Mesodermal cell (in vitro differentiated cells): ENCODE measurements at regions not wholly inside any gene's neighbourhood (a gene's known extent, or its start where the extent isn't known, plus 50 kb on each side); places are given as distances from the start of the nearest gene placed in this dataset.
"Not testable (repeated sequence)": the region's sequence is repeated elsewhere in the genome, so short reads cannot be mapped to it uniquely, and the experiment has no call there.

Experiments
- H3K27ac ChIP-seq: 2 replicates; pipeline ENCODE4 v1.7.0; 2013; ENCODE audit warnings: mild to moderate bottlenecking, low read depth, low read length, moderate library complexity; ENCODE audit not compliant: severe bottlenecking
- H3K36me3 ChIP-seq: 2 replicates; pipeline ENCODE4 v1.7.1; 2013; ENCODE audit warnings: mild to moderate bottlenecking, low read length, moderate library complexity; ENCODE audit not compliant: control insufficient read depth, insufficient read depth
- H3K4me1 ChIP-seq: one replicate; pipeline ENCODE4 v1.7.1; 2013; ENCODE audit warnings: mild to moderate bottlenecking, low read length; ENCODE audit not compliant: insufficient read depth, control insufficient read depth, poor library complexity, severe bottlenecking
- H3K4me3 ChIP-seq: 2 replicates; pipeline ENCODE4 v1.7.0; 2013; ENCODE audit warnings: low read length, control low read depth, mild to moderate bottlenecking; ENCODE audit not compliant: insufficient read depth, poor library complexity, severe bottlenecking; ENCODE audit errors: extremely low read depth
- H3K9me3 ChIP-seq: 2 replicates; pipeline ENCODE4 v1.7.1; 2013; ENCODE audit warnings: mild to moderate bottlenecking, low read length, moderate library complexity; ENCODE audit not compliant: control insufficient read depth
- WGBS, 2 experiments: methylation state at CpG; one replicate each; pipeline ENCODE4 v1.1.5; 2013; ENCODE audit warnings: missing lambda C conversion rate in 2 of 2; ENCODE audit not compliant: insufficient coverage in 2 of 2; 5-methylcytosine and 5-hydroxymethylcytosine counted together

- Histone ChIP-seq H3K4me1 (no peaks in the 10 kb centered on the region), H3K27ac (peak overlapping the region; percentile 29), H3K9me3 (no peaks in the 10 kb centered on the region), H3K4me3 (no peak overlapping the region), H3K36me3 (no peaks in the 10 kb centered on the region)
- WGBS, 2 experiments = 91 to 94% methylated on average over 12 of the region's 12 CpGs
Observed at GRCh38 chr10:35794703-35795102, 152.6 kb upstream of the FZD8 start.

GRCh38 chr10:35792291-35792690 is 150.2 kb upstream of the FZD8 start:
- peaks cover 11% of the 10 kb centered on the region for H3K9me3 ChIP-seq
- H3K36me3 ChIP-seq = no peaks in the 10 kb centered on the region
- 72 to 80% methylated on average over 7 of the region's 7 CpGs for WGBS, 2 experiments
- no peak overlapping the region for H3K27ac ChIP-seq
- no peaks in the 10 kb centered on the region for H3K4me1 ChIP-seq
- H3K4me3 ChIP-seq = no peak overlapping the region

- H3K36me3 ChIP-seq = no peaks in the 10 kb centered on the region
- peaks cover 30% of the 10 kb centered on the region for H3K9me3 ChIP-seq
- H3K4me3 ChIP-seq = no peak overlapping the region
- H3K4me1 ChIP-seq = no peaks in the 10 kb centered on the region
- H3K27ac ChIP-seq = no peak overlapping the region
- 93 to 94% methylated on average over 2 to 4 of the region's 7 CpGs for WGBS, 2 experiments
Observed at GRCh38 chr10:35789996-35790395, 147.9 kb upstream of the FZD8 start.

GRCh38 chr10:35784751-35785150 is 142.7 kb upstream of the FZD8 start:
- WGBS, 2 experiments = 53 to 71% methylated on average over 1 to 3 of the region's 5 CpGs
- Histone ChIP-seq H3K4me1 (peaks cover 11% of the 10 kb centered on the region), H3K9me3 (peaks cover 30% of the 10 kb centered on the region), H3K4me3 (no peak overlapping the region), H3K27ac (peak overlapping the region; percentile 50), H3K36me3 (no peaks in the 10 kb centered on the region)

- 83 to 86% methylated on average over 2 to 4 of the region's 7 CpGs for WGBS, 2 experiments
- Histone ChIP-seq H3K4me3 (no peak overlapping the region), H3K4me1 (peaks cover 12% of the 10 kb centered on the region), H3K27ac (no peak overlapping the region), H3K36me3 (no peaks in the 10 kb centered on the region), H3K9me3 (peaks cover 28% of the 10 kb centered on the region)
Observed at GRCh38 chr10:35783305-35783838, 141.3 kb upstream of the FZD8 start.

- 55 to 71% methylated on average over 4 to 5 of the region's 5 CpGs for WGBS, 2 experiments
- no peak overlapping the region for H3K27ac ChIP-seq
- no peak overlapping the region for H3K4me3 ChIP-seq
- peaks cover 12% of the 10 kb centered on the region for H3K9me3 ChIP-seq
- no peaks in the 10 kb centered on the region for H3K36me3 ChIP-seq
- H3K4me1 ChIP-seq = peaks cover 17% of the 10 kb centered on the region
Observed at GRCh38 chr10:35781643-35782035, 139.5 kb upstream of the FZD8 start.

- Histone ChIP-seq H3K4me1 (peaks cover 19% of the 10 kb centered on the region), H3K4me3 (no peak overlapping the region), H3K9me3 (peaks cover 7% of the 10 kb centered on the region), H3K27ac (no peak overlapping the region), H3K36me3 (no peaks in the 10 kb centered on the region)
- no CpG with 5 or more reads among the region's 2 CpGs for WGBS, 2 experiments
Observed at GRCh38 chr10:35780970-35781642, 139.0 kb upstream of the FZD8 start.

GRCh38 chr10:35778306-35778705 is 136.2 kb upstream of the FZD8 start:
- 97 to 98% methylated on average over 4 to 5 of the region's 6 CpGs for whole genome bisulfite sequencing, 2 experiments

GRCh38 chr10:35776557-35776956 is 134.5 kb upstream of the FZD8 start:
- H3K36me3 ChIP-seq, H3K4me3 ChIP-seq, H3K9me3 ChIP-seq, H3K27ac ChIP-seq: not testable (repeated sequence)
- peaks cover 13% of the 10 kb centered on the region for H3K4me1 ChIP-seq

More at GRCh38 chr10:35778306-35778705, 136.2 kb upstream of the FZD8 start:
- Histone ChIP-seq H3K9me3 (no peaks in the 10 kb centered on the region), H3K4me3 (no peak overlapping the region), H3K36me3 (no peaks in the 10 kb centered on the region), H3K27ac (no peak overlapping the region), H3K4me1 (peaks cover 9% of the 10 kb centered on the region)

GRCh38 chr10:35774109-35774508 is 132.0 kb upstream of the FZD8 start:
- H3K27ac ChIP-seq = no peak overlapping the region
- 100% methylated on average over 1 of the region's 3 CpGs; no CpG with 5 or more reads in 1 of the 2 experiments for WGBS, 2 experiments
- peaks cover 23% of the 10 kb centered on the region for H3K4me1 ChIP-seq
- H3K36me3 ChIP-seq = no peaks in the 10 kb centered on the region
- H3K4me3 ChIP-seq = no peak overlapping the region
- no peaks in the 10 kb centered on the region for H3K9me3 ChIP-seq

GRCh38 chr10:35770817-35771355 is 128.8 kb upstream of the FZD8 start:
- Histone ChIP-seq H3K36me3 (no peaks in the 10 kb centered on the region), H3K27ac (no peak overlapping the region), H3K4me1 (peaks cover 29% of the 10 kb centered on the region), H3K9me3 (no peaks in the 10 kb centered on the region), H3K4me3 (no peak overlapping the region)
- 78 to 80% methylated on average over 2 to 4 of the region's 4 CpGs for WGBS, 2 experiments
